HG02759 (cell line): ENCODE measurements at regions not wholly inside any gene's neighbourhood (a gene's known extent, or its start where the extent isn't known, plus 50 kb on each side); places are given as distances from the start of the nearest gene placed in this dataset.
"Not testable (repeated sequence)": the region's sequence is repeated elsewhere in the genome, so short reads cannot be mapped to it uniquely, and the experiment has no call there.

Source experiments
- ATAC-seq: cut with Tn5 transposase; IDR thresholded peaks from one replicate; pipeline ENCODE4 v1.9.1; 2021; ENCODE audit warnings: mild to moderate bottlenecking, moderate library complexity; ENCODE audit not compliant: unreplicated experiment

- ATAC-seq: no peak
Observed at GRCh38 chr16:5231246-5231759, 133.7 kb upstream of the EEF2KMT start.

GRCh38 chr16:5228369-5228768 is 130.8 kb upstream of the EEF2KMT start:
- ATAC-seq: no peak

GRCh38 chr16:5225931-5226655 is 128.5 kb upstream of the EEF2KMT start:
- no peak for ATAC-seq

- ATAC-seq: no peak
Observed at GRCh38 chr16:5222761-5223160, 125.2 kb upstream of the EEF2KMT start.

GRCh38 chr16:5221831-5222230 is 124.2 kb upstream of the EEF2KMT start:
- ATAC-seq: not testable (repeated sequence)

GRCh38 chr16:5220705-5221104 is 123.1 kb upstream of the EEF2KMT start:
- no peak for ATAC-seq

GRCh38 chr16:5216441-5217080 is 119.0 kb upstream of the EEF2KMT start:
- ATAC-seq: no peak

GRCh38 chr16:5215901-5216300 is 118.3 kb upstream of the EEF2KMT start:
- ATAC-seq: no peak

- ATAC-seq: no peak
Observed at GRCh38 chr16:5214466-5214865, 116.9 kb upstream of the EEF2KMT start.

- ATAC-seq: not testable (repeated sequence)
Observed at GRCh38 chr16:5212501-5212900, 114.9 kb upstream of the EEF2KMT start.

- ATAC-seq: not testable (repeated sequence)
Observed at GRCh38 chr16:5207862-5208498, 110.4 kb upstream of the EEF2KMT start.

- no peak for ATAC-seq
Observed at GRCh38 chr16:5207001-5207523, 109.5 kb upstream of the EEF2KMT start.

- no peak for ATAC-seq
Observed at GRCh38 chr16:5206331-5206990, 108.9 kb upstream of the EEF2KMT start.

GRCh38 chr16:5205361-5206040 is 107.9 kb upstream of the EEF2KMT start:
- no peak for ATAC-seq

- not testable (repeated sequence) for ATAC-seq
Observed at GRCh38 chr16:5203675-5204074, 106.1 kb upstream of the EEF2KMT start.

- no peak for ATAC-seq
Observed at GRCh38 chr16:5200123-5200522, 102.5 kb upstream of the EEF2KMT start.

GRCh38 chr16:5196204-5196603 is 98.6 kb upstream of the EEF2KMT start:
- ATAC-seq: no peak

GRCh38 chr16:5193861-5194260 is 96.3 kb upstream of the EEF2KMT start:
- no peak for ATAC-seq

GRCh38 chr16:5188989-5189352 is 91.4 kb upstream of the EEF2KMT start:
- no peak for ATAC-seq

GRCh38 chr16:5188318-5188988 is 90.9 kb upstream of the EEF2KMT start:
- no peak for ATAC-seq
